H1 (cell line): ENCODE measurements at regions not wholly inside any gene's neighbourhood (a gene's known extent, or its start where the extent isn't known, plus 50 kb on each side); places are given as distances from the start of the nearest gene placed in this dataset.

ENCODE experiments used
- CTCF ChIA-PET: fragments of 300-600 bp; sonication (Branson Sonifier 250); formaldehyde crosslinking; loops from one replicate; lab custom pipeline; 2021; ENCODE audit not compliant: partially characterized antibody; lab: Charles Lee
- POLR2A ChIA-PET: fragments of 300-600 bp; sonication (Branson Sonifier 250); formaldehyde crosslinking; loops from one replicate; lab custom pipeline; 2021; ENCODE audit warnings: inconsistent platforms; ENCODE audit not compliant: partially characterized antibody; lab: Charles Lee
- DNase-seq, 2 experiments: peaks; one replicate each; pipeline versions ENCODE4 v3.0.0 to v3.0.0-alpha.2; 2010 to 2022; ENCODE audit warnings: low spot score in 2 of 2, low read depth in 1 of 2, mixed read lengths in 1 of 2
- FAIRE-seq: peaks from 2 replicates; lab custom pipeline; 2011; peaks lifted over from hg19 to GRCh38; lab: Jason Lieb, UNC
- H2AFZ ChIP-seq: 2 replicates; pipeline ENCODE4 v1.8.1; 2012; ENCODE audit warnings: low read length, inconsistent platforms
- H2AK5ac ChIP-seq: 2 replicates; pipeline ENCODE4 v1.6.1; 2013; ENCODE audit warnings: low read depth, low read length
- H2BK120ac ChIP-seq: replicated peaks from 2 replicates; pipeline ENCODE3; 2013; ENCODE audit warnings: low read depth, low read length, inconsistent platforms
- H2BK12ac ChIP-seq: 2 replicates; pipeline ENCODE4 v1.6.1; 2013; ENCODE audit warnings: low read depth, low read length
- H2BK15ac ChIP-seq: 2 replicates; pipeline ENCODE4 v1.6.1; 2013; ENCODE audit warnings: low read length
- H2BK20ac ChIP-seq: 2 replicates; pipeline ENCODE4 v1.6.1; 2013; ENCODE audit warnings: low read length
- H2BK5ac ChIP-seq: 2 replicates; pipeline ENCODE4 v1.6.1; 2013; ENCODE audit warnings: low read depth, low read length
- H3K14ac ChIP-seq: 2 replicates; pipeline ENCODE4 v1.6.1; 2013; ENCODE audit warnings: inconsistent platforms; ENCODE audit not compliant: insufficient read length
- H3K18ac ChIP-seq: 2 replicates; pipeline ENCODE4 v1.6.1; 2013; ENCODE audit warnings: low read length; ENCODE audit errors: extremely low read depth
- H3K23ac ChIP-seq: 2 replicates; pipeline ENCODE4 v1.6.1; 2013; ENCODE audit warnings: inconsistent platforms; ENCODE audit not compliant: insufficient read length
- H3K23me2 ChIP-seq: 2 replicates; pipeline ENCODE4 v1.6.1; 2013; ENCODE audit warnings: low read depth, low read length
- H3K27ac ChIP-seq: 2 replicates; pipeline ENCODE4 v1.6.1; 2011; ENCODE audit warnings: low read depth, low read length, inconsistent platforms
- H3K27me3 ChIP-seq, 4 experiments: replicated peaks in 1 of 4; 1 replicate in 1 of 4; 2 replicates in 3 of 4; pipeline versions ENCODE4 v1.6.1 to v1.8.1; 2011 to 2013; ENCODE audit warnings: low read length in 3 of 4, mild to moderate bottlenecking in 3 of 4, inconsistent platforms in 2 of 4, mixed read lengths in 2 of 4, moderate library complexity in 1 of 4; ENCODE audit not compliant: control insufficient read depth in 3 of 4, insufficient read depth in 3 of 4; ENCODE audit errors: extremely low read depth in 1 of 4
- H3K36me3 ChIP-seq, 4 experiments: 2 replicates each; pipeline versions ENCODE4 v1.6.1 to v1.8.1; 2011 to 2013; ENCODE audit warnings: mild to moderate bottlenecking in 4 of 4, low read length in 3 of 4, moderate library complexity in 2 of 4, control low read depth in 1 of 4, inconsistent platforms in 1 of 4; ENCODE audit not compliant: insufficient read depth in 4 of 4, control insufficient read depth in 2 of 4
- H3K4ac ChIP-seq: replicated peaks from 2 replicates; pipeline ENCODE3; 2013; ENCODE audit warnings: low read length, low read depth, mixed read lengths, inconsistent platforms; ENCODE audit not compliant: insufficient read length
- H3K4me1 ChIP-seq, 4 experiments: replicated peaks in 1 of 4; 1 replicate in 1 of 4; 2 replicates in 3 of 4; pipeline versions ENCODE4 v1.6.1 to v1.8.1; 2011 to 2013; ENCODE audit warnings: low read length in 3 of 4, inconsistent platforms in 2 of 4, mixed read lengths in 1 of 4; ENCODE audit not compliant: insufficient read depth in 4 of 4, control insufficient read depth in 3 of 4
- H3K4me2 ChIP-seq, 2 experiments: 2 replicates each; pipeline versions ENCODE4 v1.6.1 to v1.8.1; 2011 to 2013; ENCODE audit warnings: low read depth in 2 of 2, low read length in 2 of 2, control low read depth in 1 of 2, inconsistent platforms in 1 of 2, mild to moderate bottlenecking in 1 of 2; ENCODE audit not compliant: insufficient read depth in 1 of 2
- H3K4me3 ChIP-seq, 4 experiments: fragments of 200-600, 300-600 bp in 1 of 4; sonication (generic), shearing (Covaris generic), sonication (Bioruptor Twin) in 1 of 4; 2 replicates each; pipeline versions ENCODE4 v1.5.1 to v1.8.1; 2011 to 2016; ENCODE audit warnings: low read length in 4 of 4, low read depth in 3 of 4, control low read depth in 2 of 4, inconsistent platforms in 2 of 4, mild to moderate bottlenecking in 2 of 4, mixed read lengths in 1 of 4, moderate library complexity in 1 of 4; ENCODE audit not compliant: insufficient read depth in 2 of 4; ENCODE audit errors: extremely low read depth in 1 of 4
- H3K56ac ChIP-seq: replicated peaks from 2 replicates; pipeline ENCODE3; 2013; ENCODE audit warnings: low read depth, mild to moderate bottlenecking, mixed read lengths, low read length, inconsistent platforms; ENCODE audit not compliant: insufficient read length
- H3K79me1 ChIP-seq: 2 replicates; pipeline ENCODE4 v1.6.1; 2013; ENCODE audit warnings: low read depth, low read length, control low read depth
- H3K79me2 ChIP-seq, 2 experiments: 2 replicates each; pipeline versions ENCODE4 v1.6.1 to v1.8.1; 2012 to 2013; ENCODE audit warnings: low read length in 2 of 2, mild to moderate bottlenecking in 2 of 2, inconsistent platforms in 1 of 2; ENCODE audit not compliant: insufficient read depth in 2 of 2, control insufficient read depth in 1 of 2
- H3K9ac ChIP-seq, 4 experiments: replicated peaks in 1 of 4; 1 replicate in 1 of 4; 2 replicates in 3 of 4; pipeline versions ENCODE4 v1.6.1 to v1.8.1; 2011 to 2013; ENCODE audit warnings: low read depth in 3 of 4, low read length in 3 of 4, control low read depth in 2 of 4, mild to moderate bottlenecking in 2 of 4, moderate library complexity in 2 of 4, inconsistent platforms in 1 of 4; ENCODE audit errors: extremely low read depth in 1 of 4
- H3K9me3 ChIP-seq, 2 experiments: 2 replicates each; pipeline versions ENCODE4 v1.6.1 to v1.8.1; 2012 to 2013; ENCODE audit warnings: mild to moderate bottlenecking in 2 of 2, moderate library complexity in 2 of 2, control low read depth in 1 of 2, inconsistent platforms in 1 of 2, low read depth in 1 of 2, low read length in 1 of 2, mixed read lengths in 1 of 2; ENCODE audit not compliant: insufficient read depth in 2 of 2
- H4K20me1 ChIP-seq, 2 experiments: replicated peaks in 1 of 2; 2 replicates each; pipeline versions ENCODE3 to v1.8.1; 2011 to 2013; ENCODE audit warnings: inconsistent platforms in 2 of 2, low read length in 2 of 2, mild to moderate bottlenecking in 1 of 2; ENCODE audit not compliant: insufficient read depth in 2 of 2, control insufficient read depth in 1 of 2
- H4K5ac ChIP-seq: 2 replicates; pipeline ENCODE4 v1.6.1; 2013; ENCODE audit warnings: low read length, low read depth, mixed read lengths, inconsistent platforms; ENCODE audit not compliant: insufficient read length
- H4K8ac ChIP-seq: 2 replicates; pipeline ENCODE4 v1.8.0; 2013; ENCODE audit warnings: mild to moderate bottlenecking, moderate library complexity, low read length, inconsistent platforms; ENCODE audit not compliant: insufficient read depth; ENCODE audit errors: extremely low read depth
- H4K91ac ChIP-seq: replicated peaks from 2 replicates; pipeline ENCODE3; 2013; ENCODE audit warnings: low read length, mixed read lengths, inconsistent platforms; ENCODE audit not compliant: insufficient read length
- GTF2F1 ChIP-seq: IDR thresholded peaks from 2 replicates; pipeline ENCODE4 v1.6.1; 2012; ENCODE audit warnings: low read depth, low read length, improper control_type of control experiment, borderline replicate concordance
- YY1 ChIP-seq: IDR thresholded peaks from 2 replicates; pipeline ENCODE4 v1.6.1; 2011; ENCODE audit warnings: low read depth, mild to moderate bottlenecking, low read length
- ZNF274 ChIP-seq: IDR thresholded peaks from 2 replicates; pipeline ENCODE4 v1.7.0; 2012; ENCODE audit warnings: low read length, borderline replicate concordance; ENCODE audit errors: extremely low read depth
- WGBS, 2 experiments: shearing (Covaris generic) in 1 of 2; methylation state at CpG; one replicate each; pipeline versions ENCODE4 v1.1.6 to v1.1.7; 2013 to 2015; ENCODE audit warnings: low lambda C conversion rate in 2 of 2, mixed read lengths in 2 of 2, inconsistent platforms in 1 of 2, low coverage in 1 of 2, missing lambda C conversion rate in 1 of 2; ENCODE audit not compliant: insufficient replicate concordance in 2 of 2, insufficient coverage in 1 of 2, insufficient read length in 1 of 2; ENCODE audit errors: extremely low coverage in 1 of 2, missing lambda C conversion rate in 1 of 2; 5-methylcytosine and 5-hydroxymethylcytosine counted together
- TF ChIP-seq, protein P1 (sequence below): IDR thresholded peaks from 2 replicates; pipeline ENCODE4 v1.6.1; 2011; ENCODE audit warnings: low read depth, mild to moderate bottlenecking, low read length; ENCODE audit not compliant: insufficient read depth

DNA sequence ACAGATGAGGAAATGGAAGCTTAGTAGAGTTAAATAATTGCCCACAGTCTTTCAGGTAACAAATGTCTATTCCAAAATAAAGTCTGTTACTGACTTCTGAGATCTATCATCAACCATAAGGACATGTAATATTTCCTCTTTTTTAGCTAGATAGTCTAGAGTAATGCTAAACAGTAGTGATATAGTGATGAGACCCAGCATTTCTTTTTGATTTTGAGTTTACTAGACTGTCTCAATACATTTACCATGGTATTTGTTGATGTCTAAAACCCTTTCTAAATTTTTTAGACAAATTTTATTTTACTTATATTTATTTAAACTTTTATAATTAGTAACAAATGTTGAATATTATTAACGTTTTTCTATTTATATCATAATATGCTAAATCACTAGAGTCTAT is 465.1 kb upstream of the SLIT2 start:
- WGBS, 2 experiments: 79% methylated on average over 1 of the region's 1 CpG; no CpG with 5 or more reads in 1 of the 2 experiments
- no peak for DNase-seq
- CTCF ChIA-PET: no interaction called here
- TF ChIP-seq GTF2F1: no peak
- no peak for TF ChIP-seq YY1
- TF ChIP-seq, protein P1, sequence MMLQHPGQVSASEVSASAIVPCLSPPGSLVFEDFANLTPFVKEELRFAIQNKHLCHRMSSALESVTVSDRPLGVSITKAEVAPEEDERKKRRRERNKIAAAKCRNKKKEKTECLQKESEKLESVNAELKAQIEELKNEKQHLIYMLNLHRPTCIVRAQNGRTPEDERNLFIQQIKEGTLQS: no peak
- no peak for TF ChIP-seq ZNF274

More for the DNA sequence above, 465.1 kb upstream of the SLIT2 start:
- FAIRE-seq: no peak
- no peak overlapping the region for H4K91ac ChIP-seq
- H3K4me1 ChIP-seq: no peaks in the 10 kb centered on the region; a peak in 1 of 7 replicates
- H2BK15ac ChIP-seq: no peak overlapping the region
- H2AFZ ChIP-seq: no peak overlapping the region
- H3K9me3 ChIP-seq: peaks cover 10 to 24% of the 10 kb centered on the region in 2 experiments
- H2AK5ac ChIP-seq: no peak overlapping the region
- H3K4ac ChIP-seq: no peak overlapping the region
- H3K79me1 ChIP-seq: no peaks in the 10 kb centered on the region
- no peaks in the 10 kb centered on the region for H3K27me3 ChIP-seq
- H4K5ac ChIP-seq: no peak overlapping the region
- no peak overlapping the region for H3K18ac ChIP-seq
- H3K23me2 ChIP-seq: no peaks in the 10 kb centered on the region
- H3K9ac ChIP-seq: no peak overlapping the region
- no peak overlapping the region for H2BK5ac ChIP-seq
- H3K4me3 ChIP-seq: no peak overlapping the region
- H3K36me3 ChIP-seq: peaks cover 0 to 2% (median 0%) of the 10 kb centered on the region in 4 experiments; a peak in 1 of 8 replicates
- no peak overlapping the region for H2BK12ac ChIP-seq
- H4K20me1 ChIP-seq: no peaks in the 10 kb centered on the region
- no peak overlapping the region for H3K23ac ChIP-seq
- no peak overlapping the region for H3K27ac ChIP-seq
- H3K14ac ChIP-seq: no peak overlapping the region
- H4K8ac ChIP-seq: no peak overlapping the region
- no peaks in the 10 kb centered on the region for H3K79me2 ChIP-seq
- H3K4me2 ChIP-seq: no peak overlapping the region
- POLR2A ChIA-PET: no interaction called here
- H2BK120ac ChIP-seq: no peak overlapping the region
- H3K56ac ChIP-seq: no peak overlapping the region
- no peak overlapping the region for H2BK20ac ChIP-seq
